B cell (primary cell): ENCODE measurements at regions not wholly inside any gene's neighbourhood (a gene's known extent, or its start where the extent isn't known, plus 50 kb on each side); places are given as distances from the start of the nearest gene placed in this dataset.

Experiments
- ATAC-seq: fragments of 200-7000 bp; cut with Tn5 transposase; one replicate; pipeline ENCODE4 v1.10.0; 2021; ENCODE audit warnings: low read depth, mild to moderate bottlenecking, moderate number of reproducible peaks, moderate library complexity
- CTCF ChIA-PET: fragments of 350-600 bp; sonication (Branson Sonifier 250); formaldehyde crosslinking; loops from one replicate; lab custom pipeline; 2021; ENCODE audit warnings: antibody characterized with exemption, inconsistent platforms; lab: Charles Lee
- POLR2A ChIA-PET: fragments of 350-600 bp; sonication (Branson Sonifier 250); formaldehyde crosslinking; loops from one replicate; lab custom pipeline; 2021; ENCODE audit warnings: antibody characterized with exemption; lab: Charles Lee
- DNase-seq: peaks from one replicate; pipeline ENCODE4 v3.0.0; 2013
- H2AFZ ChIP-seq: 2 replicates; pipeline ENCODE4 v1.6.1; 2012; ENCODE audit warnings: mild to moderate bottlenecking, low read depth, low read length; ENCODE audit not compliant: insufficient read depth, poor library complexity, severe bottlenecking
- H3K27ac ChIP-seq, 2 donors: 1 replicate in 1 of 2; 2 replicates in 1 of 2; pipeline ENCODE4 v1.5.1; 2012 to 2013; ENCODE audit warnings: low read length in 2 of 2, mild to moderate bottlenecking in 2 of 2, moderate library complexity in 1 of 2
- H3K27me3 ChIP-seq, 4 experiments: fragments of 200-600 bp in 1 of 4; sonication (generic) in 1 of 4; replicated peaks in 1 of 4; 1 replicate in 2 of 4; 2 replicates in 2 of 4; pipeline versions ENCODE4 v1.6.1 to v1.7.0; 2013 to 2016; ENCODE audit warnings: low read length in 3 of 4, mild to moderate bottlenecking in 2 of 4, mixed read lengths in 1 of 4, moderate library complexity in 1 of 4; ENCODE audit not compliant: insufficient read depth in 4 of 4, control insufficient read depth in 3 of 4; ENCODE audit errors: control extremely low read depth in 1 of 4
- H3K36me3 ChIP-seq, 2 experiments: replicated peaks in 1 of 2; 1 replicate in 1 of 2; 2 replicates in 1 of 2; pipeline versions ENCODE4 v1.6.1 to v1.7.1; 2013; ENCODE audit warnings: low read length in 1 of 2; ENCODE audit not compliant: insufficient read depth in 2 of 2, control insufficient read depth in 1 of 2; ENCODE audit errors: control extremely low read depth in 1 of 2, extremely low read depth in 1 of 2
- H3K4me1 ChIP-seq, 2 donors: fragments of 200-600 bp in 1 of 2; sonication (generic) in 1 of 2; 1 replicate in 1 of 2; 2 replicates in 1 of 2; pipeline versions ENCODE4 v1.5.1 to v1.6.1; 2013 to 2017; ENCODE audit warnings: low read length in 2 of 2; ENCODE audit not compliant: control insufficient read depth in 2 of 2, insufficient read depth in 2 of 2
- H3K4me2 ChIP-seq: replicated peaks from 2 replicates; pipeline ENCODE3; 2012; ENCODE audit warnings: mild to moderate bottlenecking, low read depth, low read length; ENCODE audit not compliant: poor library complexity, severe bottlenecking
- H3K4me3 ChIP-seq, 5 experiments: fragments of 200-600 bp in 1 of 5; sonication (generic) in 1 of 5; 1 replicate in 3 of 5; 2 replicates in 2 of 5; pipeline versions ENCODE4 v1.5.1 to v1.7.0; 2011 to 2016; ENCODE audit warnings: low read length in 4 of 5, mild to moderate bottlenecking in 4 of 5, low read depth in 2 of 5, control low read depth in 1 of 5, moderate library complexity in 1 of 5; ENCODE audit not compliant: insufficient read depth in 1 of 5; ENCODE audit errors: control extremely low read depth in 1 of 5, extremely low read depth in 1 of 5
- H3K79me2 ChIP-seq: fragments of 200-600 bp; sonication (generic); one replicate; pipeline ENCODE4 v1.6.0; 2016; ENCODE audit warnings: low read length; ENCODE audit not compliant: control insufficient read depth, insufficient read depth
- H3K9ac ChIP-seq: fragments of 200-600 bp; sonication (generic); 2 replicates; pipeline ENCODE4 v1.6.1; 2017; ENCODE audit warnings: mild to moderate bottlenecking, low read length, moderate library complexity
- H3K9me3 ChIP-seq, 3 donors: one replicate each; pipeline versions ENCODE4 v1.6.1 to v1.7.1; 2013; ENCODE audit warnings: low read length in 2 of 3; ENCODE audit not compliant: control insufficient read depth in 2 of 3, insufficient read depth in 1 of 3; ENCODE audit errors: control extremely low read depth in 1 of 3
- H4K20me1 ChIP-seq: 2 replicates; pipeline ENCODE4 v1.6.0; 2012; ENCODE audit warnings: mild to moderate bottlenecking, low read length; ENCODE audit not compliant: insufficient read depth, control insufficient read depth, poor library complexity, severe bottlenecking
- H3K27ac Mint-ChIP-seq: one replicate; pipeline ENCODE4 v1.8.0; 2021; ENCODE audit warnings: mixed read lengths
- H3K27me3 Mint-ChIP-seq: one replicate; pipeline ENCODE4 v1.8.0; 2021; ENCODE audit warnings: mixed read lengths
- H3K4me1 Mint-ChIP-seq: one replicate; pipeline ENCODE4 v1.8.0; 2021; ENCODE audit warnings: mixed read lengths
- H3K4me3 Mint-ChIP-seq: one replicate; pipeline ENCODE4 v1.8.0; 2021; ENCODE audit warnings: mixed read lengths
- H3K9me3 Mint-ChIP-seq: one replicate; pipeline ENCODE4 v1.8.0; 2022; ENCODE audit warnings: mixed read lengths; ENCODE audit not compliant: insufficient read depth
- CTCF ChIP-seq: fragments of 200-600 bp; IDR thresholded peaks from one replicate; pipeline ENCODE4 v1.8.0; 2022; ENCODE audit warnings: antibody characterized with exemption, mild to moderate bottlenecking
- EZH2 ChIP-seq: IDR thresholded peaks from 2 replicates; pipeline ENCODE4 v1.6.1; 2012; ENCODE audit warnings: borderline replicate concordance, low read depth, mild to moderate bottlenecking, moderate library complexity, low read length; ENCODE audit not compliant: insufficient read depth, poor library complexity, severe bottlenecking
- WGBS: methylation state at CpG from one replicate; pipeline ENCODE4 v1.1.5; 2013; ENCODE audit warnings: missing lambda C conversion rate; ENCODE audit not compliant: insufficient coverage; 5-methylcytosine and 5-hydroxymethylcytosine counted together
- intact Hi-C: fragments of 100-400 bp; cut with micrococcal nuclease; formaldehyde crosslinking; loops from one replicate; pipeline ENCODE4 v1.10.0; 2022

GRCh38 chr21:15135867-15136629 is 71.2 kb upstream of the NRIP1 start:
- no peak overlapping the region for H3K4me2 ChIP-seq
- Mint-ChIP-seq H3K9me3 (no peaks in the 10 kb centered on the region), H3K4me1 (peaks cover 11% of the 10 kb centered on the region), H3K27me3 (peaks cover 32% of the 10 kb centered on the region), H3K4me3 (no peak overlapping the region), H3K27ac (no peak overlapping the region)
- H3K36me3 ChIP-seq: no peaks in the 10 kb centered on the region
- no peak overlapping the region for H3K9ac ChIP-seq
- no peaks in the 10 kb centered on the region for H4K20me1 ChIP-seq
- no peak for ATAC-seq
- CTCF ChIA-PET: interaction anchor here (0.6 kb wide), 1 partner anchor 272 kb away, joined by 4 read pairs; no protein-coding TSS in a partner anchor
- POLR2A ChIA-PET: no interaction called here
- intact Hi-C loops: no loop called here
- no peak for TF ChIP-seq CTCF
- peaks cover 0 to 13% (median 5%) of the 10 kb centered on the region in 4 experiments for H3K27me3 ChIP-seq
- peaks cover 9 to 10% of the 10 kb centered on the region in 2 donors for H3K4me1 ChIP-seq
- DNase-seq: no peak
- no peak overlapping the region for H2AFZ ChIP-seq
- H3K79me2 ChIP-seq: no peaks in the 10 kb centered on the region
- no peak overlapping the region for H3K4me3 ChIP-seq
- H3K27ac ChIP-seq: no peak overlapping the region
- WGBS: 80% methylated on average over 1 of the region's 3 CpGs
- no peaks in the 10 kb centered on the region for H3K9me3 ChIP-seq

GRCh38 chr21:15138490-15138889 is 73.7 kb upstream of the NRIP1 start:
- WGBS: 17% methylated on average over 7 of the region's 7 CpGs
- POLR2A ChIA-PET: no interaction called here

More at GRCh38 chr21:15138490-15138889, 73.7 kb upstream of the NRIP1 start:
- H3K4me1 ChIP-seq: peaks cover 9 to 10% of the 10 kb centered on the region in 2 donors
- CTCF ChIA-PET: no interaction called here
- no peak overlapping the region for H3K4me3 Mint-ChIP-seq
- no peaks in the 10 kb centered on the region for H3K9me3 ChIP-seq
- no peak overlapping the region for H3K27ac Mint-ChIP-seq
- no peaks in the 10 kb centered on the region for H4K20me1 ChIP-seq
- no peak overlapping the region for H3K9ac ChIP-seq
- no peak overlapping the region for H2AFZ ChIP-seq
- TF ChIP-seq EZH2 (no peak), CTCF (no peak)
- no peak overlapping the region for H3K4me2 ChIP-seq
- H3K27me3 ChIP-seq: peaks cover 0 to 13% (median 5%) of the 10 kb centered on the region in 4 experiments
- peaks cover 23% of the 10 kb centered on the region for H3K27me3 Mint-ChIP-seq
- no peak for DNase-seq
- intact Hi-C loops: no loop called here
- H3K4me3 ChIP-seq: no peak overlapping the region
- ATAC-seq: no peak
- peaks cover 11% of the 10 kb centered on the region for H3K4me1 Mint-ChIP-seq
- no peak overlapping the region for H3K27ac ChIP-seq
- H3K36me3 ChIP-seq: no peaks in the 10 kb centered on the region
- H3K79me2 ChIP-seq: no peaks in the 10 kb centered on the region
- H3K9me3 Mint-ChIP-seq: no peaks in the 10 kb centered on the region
